DMS153 treated with DMSO at 0.1 percent for 48 hours (cell line): ENCODE measurements at regions not wholly inside any gene's neighbourhood (a gene's known extent, or its start where the extent isn't known, plus 50 kb on each side); places are given as distances from the start of the nearest gene placed in this dataset.

ENCODE experiments used
- DNase-seq: peaks from one replicate; lab custom pipeline; 2025; ENCODE audit not compliant: unreplicated experiment; lab: John Stamatoyannopoulos, UW

- no peak for DNase-seq
Observed at GRCh38 chr11:130817330-130817944, 98.8 kb downstream of the SNX19 start.

DNA sequence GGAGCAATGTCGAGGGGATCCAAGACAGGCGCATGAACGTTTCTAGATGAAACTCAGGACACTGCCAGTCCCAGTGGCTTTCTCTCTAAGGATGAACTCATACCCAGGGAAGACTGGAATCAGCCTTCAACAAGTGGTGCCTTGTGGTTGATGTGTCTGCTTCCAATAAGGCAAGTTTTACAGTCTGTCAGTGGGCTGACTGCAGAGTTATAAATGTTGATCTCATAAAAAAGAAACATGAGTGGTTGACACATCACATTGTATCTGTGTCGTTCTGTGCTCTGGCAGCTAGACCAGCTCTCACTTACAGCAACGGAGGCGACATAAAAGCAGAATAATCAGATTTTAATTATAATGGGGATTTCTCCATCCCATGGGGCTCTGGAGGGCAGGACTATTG is 96.7 kb downstream of the SNX19 start:
- no peak for DNase-seq
